ENCODE measurements at regions not wholly inside any gene's neighbourhood (a gene's known extent, or its start where the extent isn't known, plus 50 kb on each side); places are given as distances from the start of the nearest gene placed in this dataset.

DNA sequence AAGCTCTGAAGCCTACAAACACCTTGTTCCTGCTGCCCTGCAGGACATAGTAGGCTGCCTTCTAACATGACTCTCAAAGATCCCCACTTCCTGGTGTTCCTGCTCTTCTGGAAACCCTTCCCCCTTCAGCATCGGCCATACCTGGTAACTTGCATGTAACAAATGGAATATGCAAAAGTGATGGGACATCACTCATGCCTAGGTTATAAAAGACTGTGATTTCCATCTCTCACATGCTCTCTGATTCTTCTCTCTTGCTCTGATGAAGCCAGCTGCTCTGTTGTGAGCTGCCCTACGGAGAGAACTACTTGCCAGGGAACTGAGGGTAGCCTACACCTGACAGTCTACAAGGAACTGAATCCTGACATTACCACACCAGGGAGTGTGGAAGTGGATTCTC lies 72.9 kb upstream of the IRX6 start:
- no peak overlapping the region for H3K14ac ChIP-seq (replicated peaks; ENCODE audit: low read depth, low read length)
- POLR2A ChIA-PET (ENCODE audit: unreplicated experiment) = no interaction called here
- no peaks in the 10 kb centered on the region for H3K9me1 ChIP-seq (ENCODE audit: insufficient read depth, low read length)
- intact Hi-C loops (cut with micrococcal nuclease) = no loop called here
- no peak overlapping the region for H3K9ac ChIP-seq (ENCODE audit: low read depth, low read length)
- H4K5ac ChIP-seq (ENCODE audit: low read depth, low read length) = no peak overlapping the region
- no peak overlapping the region for H2AK5ac ChIP-seq (ENCODE audit: low read depth, low read length)
- no peak overlapping the region for H3K23ac ChIP-seq (ENCODE audit: low read depth, low read length)
- dilution Hi-C loops (cut with HindIII; ENCODE audit: low sequenced_read_pairs, unreplicated experiment) = no loop called here
- H3K4me1 ChIP-seq (ENCODE audit: control insufficient read depth, insufficient read depth, low read length) = no peaks in the 10 kb centered on the region
- no peak overlapping the region for H3K56ac ChIP-seq (ENCODE audit: extremely low read depth, insufficient read depth, low read length)
- no peak overlapping the region for H4K91ac ChIP-seq (ENCODE audit: insufficient read depth, low read depth, low read length)
- no peaks in the 10 kb centered on the region for H3K27me3 ChIP-seq (ENCODE audit: control insufficient read depth, insufficient read depth, low read length)
- no peaks in the 10 kb centered on the region for H3K36me3 ChIP-seq (ENCODE audit: control insufficient read depth, insufficient read depth, low read length)
- H3K4me3 ChIP-seq (ENCODE audit: insufficient read depth, low read depth, low read length) = no peak overlapping the region
- no peak for ATAC-seq (ENCODE audit: low read depth)
- no peak overlapping the region for H3K18ac ChIP-seq (ENCODE audit: low read depth, low read length)
- no peak overlapping the region for H2BK120ac ChIP-seq (ENCODE audit: low read depth, low read length)
- H2BK15ac ChIP-seq (ENCODE audit: low read depth, low read length) = no peak overlapping the region
- TF ChIP-seq BHLHE40 (IDR thresholded peaks at IDR 0.05; ENCODE audit: low read depth, low read length) (no peak), USF2 (IDR thresholded peaks at IDR 0.05; ENCODE audit: low read depth, low read length) (no peak), NFE2L2 (IDR thresholded peaks at IDR 0.05; ENCODE audit: low read depth, low read length) (no peak), POLR2A (IDR thresholded peaks at IDR 0.05; ENCODE audit: low read depth, low read length) (no peak), CEBPB (IDR thresholded peaks at IDR 0.05; ENCODE audit: low read depth, low read length) (no peak), ELK1 (IDR thresholded peaks at IDR 0.05; ENCODE audit: borderline replicate concordance, low read depth, low read length) (no peak), FOS (IDR thresholded peaks at IDR 0.05; ENCODE audit: low read depth, low read length) (no peak), MAZ (IDR thresholded peaks at IDR 0.05; ENCODE audit: borderline replicate concordance, low read depth, low read length) (no peak), MXI1 (IDR thresholded peaks at IDR 0.05; ENCODE audit: borderline replicate concordance, low read depth, low read length) (no peak), CHD1 (IDR thresholded peaks at IDR 0.05; ENCODE audit: low read depth, low read length) (no peak), RFX5 (IDR thresholded peaks at IDR 0.05; ENCODE audit: low read depth, low read length) (no peak), RCOR1 (IDR thresholded peaks at IDR 0.05; ENCODE audit: insufficient replicate concordance, low read length) (no peak), RAD21 (IDR thresholded peaks at IDR 0.05; ENCODE audit: low read length) (no peak), SMC3 (IDR thresholded peaks at IDR 0.05; ENCODE audit: low read depth, low read length) (no peak), MAFK (IDR thresholded peaks at IDR 0.05; ENCODE audit: low read depth, low read length) (no peak)
- TF ChIP-seq, protein P1, sequence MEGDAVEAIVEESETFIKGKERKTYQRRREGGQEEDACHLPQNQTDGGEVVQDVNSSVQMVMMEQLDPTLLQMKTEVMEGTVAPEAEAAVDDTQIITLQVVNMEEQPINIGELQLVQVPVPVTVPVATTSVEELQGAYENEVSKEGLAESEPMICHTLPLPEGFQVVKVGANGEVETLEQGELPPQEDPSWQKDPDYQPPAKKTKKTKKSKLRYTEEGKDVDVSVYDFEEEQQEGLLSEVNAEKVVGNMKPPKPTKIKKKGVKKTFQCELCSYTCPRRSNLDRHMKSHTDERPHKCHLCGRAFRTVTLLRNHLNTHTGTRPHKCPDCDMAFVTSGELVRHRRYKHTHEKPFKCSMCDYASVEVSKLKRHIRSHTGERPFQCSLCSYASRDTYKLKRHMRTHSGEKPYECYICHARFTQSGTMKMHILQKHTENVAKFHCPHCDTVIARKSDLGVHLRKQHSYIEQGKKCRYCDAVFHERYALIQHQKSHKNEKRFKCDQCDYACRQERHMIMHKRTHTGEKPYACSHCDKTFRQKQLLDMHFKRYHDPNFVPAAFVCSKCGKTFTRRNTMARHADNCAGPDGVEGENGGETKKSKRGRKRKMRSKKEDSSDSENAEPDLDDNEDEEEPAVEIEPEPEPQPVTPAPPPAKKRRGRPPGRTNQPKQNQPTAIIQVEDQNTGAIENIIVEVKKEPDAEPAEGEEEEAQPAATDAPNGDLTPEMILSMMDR (conservative IDR thresholded peaks at IDR 0.05; ENCODE audit: low read depth, low read length) = no peak
- no peak for DNase-seq
- H3K4ac ChIP-seq (ENCODE audit: low read depth, low read length) = no peak overlapping the region
- no peaks in the 10 kb centered on the region for H3K9me3 ChIP-seq (ENCODE audit: control insufficient read depth, insufficient read depth, low read length)
- H2BK20ac ChIP-seq (ENCODE audit: low read depth, low read length) = no peak overlapping the region
- WGBS, 2 experiments (ENCODE audit: extremely low coverage in 2 of 2, insufficient read length in 1 of 2) = no CpG with 5 or more reads among the region's 2 CpGs
- no peak overlapping the region for H2BK5ac ChIP-seq (ENCODE audit: low read depth, low read length, poor library complexity, severe bottlenecking)
- no peaks in the 10 kb centered on the region for H3K79me1 ChIP-seq (ENCODE audit: low read depth in 1 of 2, low read length in 2 of 2)
- no TSS peak for BruUV-seq (replicated peaks)
- H3K4me2 ChIP-seq (ENCODE audit: low read depth, low read length) = no peak overlapping the region
- H2AK9ac ChIP-seq (replicated peaks; ENCODE audit: low read depth, low read length, poor library complexity) = no peak overlapping the region
- no peak overlapping the region for H2AFZ ChIP-seq (replicated peaks; ENCODE audit: low read length, poor library complexity)
- in situ Hi-C loops (cut with MboI; ENCODE audit: low sequenced_read_pairs) = no loop called here
- CTCF ChIA-PET = no interaction called here
- no peak overlapping the region for H3K27ac ChIP-seq (ENCODE audit: insufficient read depth, low read length)
- no peaks in the 10 kb centered on the region for H4K20me1 ChIP-seq (ENCODE audit: insufficient read depth, low read length)
- no peak overlapping the region for H4K8ac ChIP-seq (ENCODE audit: low read depth in 2 of 2, low read length in 2 of 2)

All from IMR-90 (cell line).